Osteoblast (primary cell): ENCODE measurements at regions not wholly inside any gene's neighbourhood (a gene's known extent, or its start where the extent isn't known, plus 50 kb on each side); places are given as distances from the start of the nearest gene placed in this dataset.
"Not testable (repeated sequence)": the region's sequence is repeated elsewhere in the genome, so short reads cannot be mapped to it uniquely, and the experiment has no call there.

Source experiments
- DNase-seq: peaks from one replicate; pipeline ENCODE4 v3.0.0; 2011; ENCODE audit warnings: low spot score, mixed read lengths; ENCODE audit not compliant: insufficient read length; ENCODE audit errors: missing footprints
- H2AFZ ChIP-seq: 2 replicates; pipeline ENCODE4 v1.6.0; 2011; ENCODE audit warnings: mild to moderate bottlenecking, low read length
- H3K27ac ChIP-seq: 2 replicates; pipeline ENCODE4 v1.5.1; 2011; ENCODE audit warnings: mild to moderate bottlenecking, low read depth, low read length, moderate library complexity
- H3K27me3 ChIP-seq: 2 replicates; pipeline ENCODE4 v1.6.0; 2012; ENCODE audit warnings: mild to moderate bottlenecking, control low read depth, inconsistent platforms, low read length, moderate library complexity; ENCODE audit not compliant: insufficient read depth
- H3K36me3 ChIP-seq: 2 replicates; pipeline ENCODE4 v1.5.1; 2011; ENCODE audit warnings: mild to moderate bottlenecking, low read length, control low read depth, moderate library complexity; ENCODE audit not compliant: insufficient read depth
- H3K4me1 ChIP-seq: 2 replicates; pipeline ENCODE4 v1.5.1; 2011; ENCODE audit warnings: mild to moderate bottlenecking, low read length, control low read depth, moderate library complexity; ENCODE audit not compliant: insufficient read depth
- H3K4me2 ChIP-seq: 2 replicates; pipeline ENCODE4 v1.6.0; 2011; ENCODE audit warnings: mild to moderate bottlenecking, low read length; ENCODE audit not compliant: insufficient read depth
- H3K4me3 ChIP-seq: fragments of 200-600 bp; sonication (generic); 3 replicates; pipeline ENCODE4 v1.5.1; 2012; ENCODE audit warnings: mild to moderate bottlenecking, low read length, inconsistent platforms; ENCODE audit not compliant: insufficient read depth
- H3K79me2 ChIP-seq: 2 replicates; pipeline ENCODE4 v1.6.0; 2012; ENCODE audit warnings: mild to moderate bottlenecking, low read length, control low read depth, inconsistent platforms; ENCODE audit not compliant: insufficient read depth
- H3K9me3 ChIP-seq: 2 replicates; pipeline ENCODE4 v1.5.1; 2011; ENCODE audit warnings: low read depth, low read length, control low read depth
- H4K20me1 ChIP-seq: 2 replicates; pipeline ENCODE4 v1.6.0; 2012; ENCODE audit warnings: mild to moderate bottlenecking, low read length, control low read depth; ENCODE audit not compliant: insufficient read depth

- not testable (repeated sequence) for H3K9me3 ChIP-seq, H3K79me2 ChIP-seq, H3K4me3 ChIP-seq, H2AFZ ChIP-seq, H3K4me2 ChIP-seq, H3K27me3 ChIP-seq, H3K36me3 ChIP-seq, H3K4me1 ChIP-seq, H4K20me1 ChIP-seq, DNase-seq, H3K27ac ChIP-seq
These were observed 73.7 kb upstream of the FOLH1 start for GRCh38 chr11:49282125-49282524.

GRCh38 chr11:49277951-49278350 lies 69.5 kb upstream of the FOLH1 start:
- H3K4me2 ChIP-seq, H3K36me3 ChIP-seq, H3K4me3 ChIP-seq, DNase-seq, H4K20me1 ChIP-seq, H2AFZ ChIP-seq, H3K27me3 ChIP-seq, H3K27ac ChIP-seq, H3K9me3 ChIP-seq, H3K4me1 ChIP-seq, H3K79me2 ChIP-seq: not testable (repeated sequence)
